ENCODE measurements at regions not wholly inside any gene's neighbourhood (a gene's known extent, or its start where the extent isn't known, plus 50 kb on each side); places are given as distances from the start of the nearest gene placed in this dataset.

- Histone ChIP-seq H3K9me3 (no peaks in the 10 kb centered on the region), H3K36me3 (peaks cover 0 to 34% (median 6%) of the 10 kb centered on the region in 6 donors), H3K4me1 (peaks cover 0 to 48% (median 22%) of the 10 kb centered on the region in 6 donors), H3K4me3 (no peak overlapping the region), H3K27me3 (replicated peaks in 1 of 7) (no peaks in the 10 kb centered on the region), H3K27ac (no peak overlapping the region)
- WGBS, 5 donors: 69 to 89% (median 79%) methylated on average over 4 of the region's 4 CpGs
- TF ChIP-seq CTCF (IDR thresholded peaks at IDR 0.05 in 8 of 11, conservative IDR thresholded peaks at IDR 0.05 in 3 of 11) (no peak), POLR2AphosphoS5 (IDR thresholded peaks at IDR 0.05) (no peak), POLR2A (IDR thresholded peaks at IDR 0.05) (no peak)
- intact Hi-C loops (cut with DNase I; ENCODE audit: low total_unique reads): no loop called here
- DNase-seq: no peak
These were observed 55.6 kb upstream of the TESK1 start for GRCh38 chr9:35549441-35549840.

GRCh38 chr9:35552376-35552775 is 52.7 kb upstream of the TESK1 start:
- DNase-seq: no peak
- TF ChIP-seq POLR2A (IDR thresholded peaks at IDR 0.05) (no peak), POLR2AphosphoS5 (IDR thresholded peaks at IDR 0.05) (no peak), CTCF (IDR thresholded peaks at IDR 0.05 in 8 of 11, conservative IDR thresholded peaks at IDR 0.05 in 3 of 11) (no peak)
- Histone ChIP-seq H3K27ac (peak overlapping the region in 5 of 8 donors; percentile 35 to 71 (median 58)), H3K27me3 (replicated peaks in 1 of 7) (no peaks in the 10 kb centered on the region), H3K36me3 (peaks cover 0 to 49% (median 9%) of the 10 kb centered on the region in 6 donors), H3K4me1 (peaks cover 0 to 36% (median 23%) of the 10 kb centered on the region in 6 donors), H3K4me3 (no peak overlapping the region), H3K9me3 (no peaks in the 10 kb centered on the region)
- WGBS, 5 donors: 77 to 91% (median 86%) methylated on average over 4 of the region's 4 CpGs
- intact Hi-C loops (cut with DNase I; ENCODE audit: low total_unique reads): loop anchor here (10.0 kb wide), 1 partner anchor 58 kb away; the partner anchor contains the start of gene RUSC2

- Histone ChIP-seq H3K36me3 (peaks cover 0 to 49% (median 8%) of the 10 kb centered on the region in 6 donors), H3K4me3 (no peak overlapping the region), H3K4me1 (peaks cover 0 to 35% (median 22%) of the 10 kb centered on the region in 6 donors), H3K27ac (peak overlapping the region in 6 of 8 donors; percentile 35 to 71 (median 52)), H3K27me3 (replicated peaks in 1 of 7) (no peaks in the 10 kb centered on the region), H3K9me3 (no peaks in the 10 kb centered on the region)
- intact Hi-C loops (cut with DNase I; ENCODE audit: low total_unique reads): loop anchor here (10.0 kb wide), 1 partner anchor 58 kb away; the partner anchor contains the start of gene RUSC2
- DNase-seq: no peak
- 64 to 83% (median 74%) methylated on average over 3 of the region's 3 CpGs for WGBS, 5 donors
- TF ChIP-seq POLR2AphosphoS5 (IDR thresholded peaks at IDR 0.05): no peak
- TF ChIP-seq CTCF (IDR thresholded peaks at IDR 0.05 in 8 of 11, conservative IDR thresholded peaks at IDR 0.05 in 3 of 11): no peak
- TF ChIP-seq POLR2A (IDR thresholded peaks at IDR 0.05): no peak
These were observed 52.2 kb upstream of the TESK1 start for GRCh38 chr9:35552837-35553236.

GRCh38 chr9:35553670-35554543 is 51.2 kb upstream of the TESK1 start:
- intact Hi-C loops (cut with DNase I; ENCODE audit: low total_unique reads): loop anchor here (10.0 kb wide), 1 partner anchor 59 kb away; the partner anchor contains the start of gene RUSC2
- Histone ChIP-seq H3K9me3 (no peaks in the 10 kb centered on the region), H3K27me3 (replicated peaks in 1 of 7) (no peaks in the 10 kb centered on the region), H3K36me3 (peaks cover 0 to 49% (median 9%) of the 10 kb centered on the region in 6 donors), H3K4me1 (peaks cover 0 to 35% (median 21%) of the 10 kb centered on the region in 6 donors), H3K27ac (peak overlapping the region in 7 of 8 donors; percentile 35 to 71 (median 56)), H3K4me3 (no peak overlapping the region)
- WGBS, 5 donors: 23 to 29% (median 26%) methylated on average over 12 of the region's 12 CpGs
- no peak for DNase-seq
- TF ChIP-seq CTCF (IDR thresholded peaks at IDR 0.05 in 8 of 11, conservative IDR thresholded peaks at IDR 0.05 in 3 of 11) (peak; percentile 38 to 86 (median 72)), POLR2A (IDR thresholded peaks at IDR 0.05) (no peak), POLR2AphosphoS5 (IDR thresholded peaks at IDR 0.05) (peak in 1 of 3 donors; percentile 54)

Data from spleen (tissue), 11 donors.